Dermis microvascular lymphatic vessel endothelial cell (primary cell): ENCODE measurements at regions not wholly inside any gene's neighbourhood (a gene's known extent, or its start where the extent isn't known, plus 50 kb on each side); places are given as distances from the start of the nearest gene placed in this dataset.
A peak's percentile ranks its signal among the peaks of the same experiment; 100 is the strongest.
"Not testable (repeated sequence)": the region's sequence is repeated elsewhere in the genome, so short reads cannot be mapped to it uniquely, and the experiment has no call there.

Source experiments
- DNase-seq, 2 donors: peaks; one replicate each; pipeline versions ENCODE4 v3.0.0 to v3.0.0-alpha.2; 2010; ENCODE audit warnings: low read depth in 2 of 2

DNA sequence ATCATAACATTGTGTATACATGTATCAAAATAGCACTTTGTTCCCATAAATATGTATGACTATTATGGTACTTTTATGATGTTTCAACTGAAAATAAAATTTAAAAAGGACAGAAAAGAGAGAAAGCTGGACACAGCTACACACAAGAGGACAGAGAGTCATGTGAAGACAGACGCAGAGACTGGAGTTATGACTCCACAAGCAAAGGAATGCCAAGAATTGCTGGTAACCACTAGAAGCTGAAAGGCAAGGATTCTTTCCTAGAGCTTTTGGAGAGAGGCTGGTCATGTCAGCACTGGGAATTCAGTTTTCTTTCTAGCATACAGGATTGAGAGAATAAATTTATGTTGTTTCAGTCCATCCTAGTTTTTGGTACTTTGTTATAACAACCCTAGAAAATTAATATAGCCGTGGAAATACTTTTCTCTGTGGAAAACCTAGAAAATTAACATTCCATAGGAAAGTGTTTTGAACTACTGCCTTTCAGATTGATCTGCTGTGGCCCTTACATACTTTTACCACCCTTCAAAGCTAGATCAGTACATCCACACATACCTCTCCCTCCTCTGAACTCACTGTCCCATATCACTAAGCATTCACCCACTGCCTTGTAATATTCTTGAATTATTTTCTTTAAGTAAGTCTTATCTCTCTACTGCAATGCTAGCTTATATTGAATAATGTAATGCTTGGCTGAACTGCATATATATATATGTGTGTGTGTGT is 575.3 kb downstream of the IPMK start:
- no peak for DNase-seq

GRCh38 chr10:57689596-57690297 is 577.9 kb downstream of the IPMK start:
- no peak for DNase-seq

GRCh38 chr10:57679916-57680315 is 587.8 kb downstream of the IPMK start:
- no peak for DNase-seq

- no peak for DNase-seq
These were observed 592.6 kb downstream of the IPMK start for GRCh38 chr10:57675125-57675524.

DNA sequence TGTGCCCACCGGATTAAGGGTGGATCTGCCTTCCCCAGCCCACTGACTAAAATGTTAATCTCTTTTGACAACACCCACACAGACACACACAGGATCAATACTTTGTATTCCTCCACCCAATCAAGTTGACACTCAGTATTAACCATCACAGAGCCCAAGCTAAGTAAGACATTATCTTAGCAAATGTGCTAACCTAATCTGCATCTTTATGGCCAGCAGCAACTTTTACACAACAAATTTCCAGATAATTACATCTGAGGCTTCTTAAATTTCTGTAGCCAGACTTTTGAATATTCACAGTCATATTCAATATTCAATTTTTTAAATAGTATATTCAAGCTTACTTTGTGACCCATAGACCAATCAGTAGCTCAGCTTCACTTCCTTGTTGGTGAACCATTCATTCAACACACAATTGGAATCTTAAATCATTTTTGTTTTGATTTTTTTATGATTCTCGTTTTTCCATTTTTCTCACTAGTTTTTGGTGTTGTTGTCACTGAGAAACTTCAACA is 594.2 kb downstream of the IPMK start:
- DNase-seq = no peak

DNA sequence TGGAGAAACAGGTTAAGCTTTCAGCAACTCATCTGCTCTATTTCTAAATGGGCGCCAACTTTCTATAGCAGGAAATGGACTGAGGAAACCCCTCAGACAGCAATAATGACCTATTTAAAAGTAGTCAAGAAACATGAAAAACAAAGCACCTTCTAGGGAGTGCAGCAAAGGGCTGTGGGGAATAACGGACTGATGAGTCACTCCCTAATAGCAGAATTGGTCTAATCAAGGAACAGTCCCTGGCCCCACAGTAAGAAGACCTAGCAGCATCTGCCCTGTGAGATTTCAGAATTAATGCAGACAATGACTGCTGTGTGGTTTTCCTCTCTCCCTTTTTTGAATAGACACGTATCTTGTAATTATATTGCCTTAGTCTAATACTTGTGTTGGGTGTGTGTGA is 602.9 kb downstream of the IPMK start:
- DNase-seq = no peak

GRCh38 chr10:57663401-57663800 is 604.3 kb downstream of the IPMK start:
- DNase-seq = no peak

DNA sequence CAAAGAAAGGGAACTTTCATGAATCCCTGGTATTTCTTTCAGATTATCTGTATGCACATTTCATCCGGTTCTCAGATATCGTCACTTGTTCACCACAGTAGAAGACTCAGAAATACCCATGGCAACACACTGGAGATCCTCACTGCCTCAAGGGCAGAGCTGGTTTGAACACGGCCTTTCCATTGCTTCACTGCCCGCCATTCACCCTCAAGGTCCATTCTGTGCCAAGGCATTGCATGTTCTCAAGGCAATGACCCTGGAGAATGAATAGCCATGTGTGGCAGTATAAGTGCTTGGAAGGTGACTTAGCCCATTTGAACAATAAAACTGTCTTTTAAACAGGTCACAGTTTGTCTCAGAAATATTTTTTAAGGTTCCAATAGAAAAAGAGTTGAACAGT is 606.5 kb downstream of the IPMK start:
- DNase-seq = no peak

DNA sequence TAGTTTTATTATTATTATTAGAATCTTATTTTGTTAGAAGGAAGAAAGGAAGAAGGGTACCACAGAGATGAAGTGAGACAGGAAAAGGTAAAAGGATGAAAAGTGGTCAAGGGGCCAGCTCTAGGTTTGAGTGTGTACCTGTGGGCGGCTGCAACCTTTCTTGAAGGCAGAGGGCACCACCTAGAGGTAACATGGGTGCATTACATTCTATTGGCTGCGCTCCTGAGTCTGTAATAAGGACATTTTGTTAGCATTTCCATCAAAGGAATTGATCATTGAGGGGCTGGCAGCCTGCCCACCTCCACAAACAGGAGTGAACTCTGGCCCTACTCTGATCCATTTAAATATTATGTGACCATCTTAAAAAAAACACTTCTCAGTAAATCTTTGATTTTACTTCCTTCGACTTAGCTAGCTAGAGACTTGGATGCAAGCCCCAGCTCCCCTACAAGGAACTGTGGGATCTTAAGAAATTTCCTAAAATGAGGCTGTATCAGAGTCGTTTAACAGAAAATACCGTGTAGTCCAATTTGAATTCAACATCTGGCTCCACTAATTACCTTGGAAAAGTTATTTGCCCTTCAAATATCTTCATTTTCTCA is 610.4 kb downstream of the IPMK start:
- DNase-seq = peak; percentile 25 to 29

GRCh38 chr10:57654856-57655255 is 612.8 kb downstream of the IPMK start:
- no peak for DNase-seq

- DNase-seq = not testable (repeated sequence)
These were observed 622.6 kb downstream of the IPMK start for GRCh38 chr10:57645108-57645507.

- no peak for DNase-seq
These were observed 629.3 kb downstream of the IPMK start for GRCh38 chr10:57638411-57638810.

- no peak for DNase-seq
These were observed 639.0 kb downstream of the IPMK start for GRCh38 chr10:57628592-57629284.

- no peak for DNase-seq
These were observed 640.0 kb downstream of the IPMK start for GRCh38 chr10:57627642-57628178.

DNA sequence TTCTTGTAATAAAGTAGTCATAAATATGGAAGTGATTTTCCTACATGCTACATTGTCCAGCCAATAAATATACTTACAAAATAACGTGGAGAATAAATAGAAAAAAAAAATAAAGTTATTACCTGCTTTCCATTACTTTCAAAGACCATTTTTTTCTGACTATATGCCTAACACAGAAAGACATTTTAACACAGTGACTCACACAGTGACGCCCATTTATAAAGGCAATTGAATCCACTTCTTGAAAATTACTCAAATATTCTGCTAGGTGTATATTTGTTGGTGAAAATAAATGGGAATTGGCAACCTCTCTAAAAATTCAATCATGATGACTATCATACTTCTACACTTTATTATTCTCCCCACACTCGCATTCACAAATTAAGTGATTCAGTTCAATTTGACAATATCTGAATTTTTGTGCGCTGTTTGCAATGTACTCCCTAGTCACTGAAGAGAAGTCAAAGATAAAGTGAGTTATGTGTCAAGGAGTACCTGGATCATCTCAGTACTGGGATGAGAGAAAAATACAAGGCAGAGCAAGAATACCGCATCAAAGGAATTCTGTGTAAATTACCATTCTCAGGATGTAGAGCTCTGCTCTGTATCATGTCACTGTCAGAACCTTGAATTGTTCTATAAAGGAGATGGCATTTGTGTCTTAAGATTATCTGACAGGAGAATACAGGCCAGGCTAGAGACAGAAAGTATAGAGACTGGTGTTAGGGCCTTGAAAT is 642.7 kb downstream of the IPMK start:
- DNase-seq = no peak

DNA sequence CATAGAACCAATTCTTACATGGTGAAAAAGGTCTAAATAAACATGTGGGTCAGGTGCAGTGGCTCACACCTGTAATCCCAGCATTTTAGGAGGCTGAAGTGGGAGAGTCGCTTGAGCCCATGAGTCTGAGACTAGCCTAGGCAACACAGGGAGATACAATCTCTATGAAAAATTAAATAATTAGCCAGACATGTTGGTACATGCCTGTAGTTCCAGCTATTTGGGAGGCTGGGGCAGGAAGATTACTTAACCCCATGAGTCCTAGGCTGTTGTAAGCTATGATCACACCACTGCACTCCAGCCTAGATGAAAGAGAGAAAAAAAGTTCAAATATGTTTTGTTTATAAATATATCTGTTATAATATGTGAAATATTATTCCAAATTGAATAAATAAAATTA is 643.6 kb downstream of the IPMK start:
- DNase-seq = no peak

DNA sequence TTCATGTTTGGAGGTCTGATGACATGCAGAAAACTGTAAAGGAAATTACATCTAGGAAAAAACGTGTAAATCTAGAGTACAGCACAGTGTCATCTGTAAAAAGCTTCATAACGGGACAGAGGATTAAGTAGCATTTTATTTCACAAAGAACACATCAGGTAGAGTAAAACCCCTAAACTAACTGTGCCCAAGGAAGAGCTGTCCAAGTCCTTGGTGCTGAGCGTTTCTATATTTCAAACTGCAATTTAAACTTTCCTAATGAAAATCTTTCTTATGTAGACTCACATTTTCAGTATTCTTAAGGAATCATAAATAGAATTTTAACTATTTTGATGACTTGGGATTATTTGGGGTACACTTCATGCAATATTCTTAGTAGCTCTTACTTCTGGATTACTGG is 646.2 kb downstream of the IPMK start:
- no peak for DNase-seq

DNA sequence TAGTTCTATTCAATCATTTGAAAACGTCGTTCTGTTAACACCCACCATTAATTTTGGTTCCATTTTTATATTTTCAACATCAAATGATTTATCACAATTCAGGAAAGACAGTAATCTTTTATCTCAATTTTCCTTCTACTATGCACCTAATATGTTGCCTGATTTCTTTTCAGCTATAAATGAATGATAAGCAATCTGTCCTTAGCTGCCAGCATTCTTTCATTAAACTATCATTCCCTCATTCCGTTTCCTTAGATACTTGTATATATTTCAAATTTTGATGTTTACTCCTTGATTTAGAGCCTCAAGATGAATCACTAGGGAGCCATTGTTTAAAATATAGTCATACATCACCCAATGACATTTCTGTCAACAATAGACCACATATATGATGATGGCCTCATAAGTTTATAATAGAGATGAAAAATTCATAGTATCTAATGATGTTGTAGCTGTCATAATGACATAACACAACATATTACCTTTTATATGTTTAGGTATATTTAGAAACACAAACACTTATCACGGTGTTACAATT is 661.7 kb downstream of the IPMK start:
- DNase-seq = no peak

DNA sequence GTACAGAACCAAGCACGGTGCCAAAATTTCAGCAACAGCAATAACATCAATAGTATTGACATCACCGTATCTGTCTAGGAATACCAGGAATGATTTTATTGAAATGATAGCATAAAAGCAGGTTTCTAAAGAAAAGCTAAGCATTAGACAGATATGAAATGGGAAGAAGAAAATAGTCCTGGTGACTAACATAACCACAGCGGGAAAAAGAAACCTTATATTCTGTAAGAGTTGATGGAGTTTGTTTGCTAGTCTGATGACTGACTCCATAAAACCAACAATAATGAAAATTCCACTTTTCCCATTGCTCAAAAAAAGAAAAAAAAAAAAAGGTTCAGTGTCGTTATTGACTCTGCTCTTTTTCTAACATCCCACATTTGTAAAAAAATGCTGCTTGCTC is 668.3 kb downstream of the IPMK start:
- DNase-seq = no peak

- DNase-seq = no peak
These were observed 673.6 kb downstream of the IPMK start for GRCh38 chr10:57593983-57594573.
